Hepatic stellate cell (primary cell): ENCODE measurements at regions not wholly inside any gene's neighbourhood (a gene's known extent, or its start where the extent isn't known, plus 50 kb on each side); places are given as distances from the start of the nearest gene placed in this dataset.
"Not testable (repeated sequence)": the region's sequence is repeated elsewhere in the genome, so short reads cannot be mapped to it uniquely, and the experiment has no call there.

ENCODE experiments used
- DNase-seq: peaks from one replicate; pipeline ENCODE4 v3.0.0; 2011; ENCODE audit warnings: low spot score

DNA sequence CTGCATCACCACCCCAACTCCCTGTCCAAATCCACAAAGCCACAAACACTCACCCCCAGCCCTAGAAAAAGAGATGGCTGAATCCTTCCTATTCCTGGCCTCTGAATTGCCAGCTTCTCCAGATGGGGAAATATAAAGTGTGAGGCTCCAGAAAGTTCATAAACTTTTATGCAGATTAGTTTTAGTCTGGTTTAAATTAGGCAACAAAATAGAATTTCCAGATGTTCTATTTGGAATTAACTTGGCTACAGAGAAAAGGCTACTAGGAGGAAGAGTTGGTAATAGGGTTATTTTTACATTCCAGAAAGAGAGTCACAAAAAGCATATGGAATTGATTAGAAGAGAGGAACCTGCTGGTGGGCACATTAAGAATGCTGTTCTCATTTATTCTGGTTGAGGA lies 56.0 kb downstream of the EN1 start:
- DNase-seq: no peak

DNA sequence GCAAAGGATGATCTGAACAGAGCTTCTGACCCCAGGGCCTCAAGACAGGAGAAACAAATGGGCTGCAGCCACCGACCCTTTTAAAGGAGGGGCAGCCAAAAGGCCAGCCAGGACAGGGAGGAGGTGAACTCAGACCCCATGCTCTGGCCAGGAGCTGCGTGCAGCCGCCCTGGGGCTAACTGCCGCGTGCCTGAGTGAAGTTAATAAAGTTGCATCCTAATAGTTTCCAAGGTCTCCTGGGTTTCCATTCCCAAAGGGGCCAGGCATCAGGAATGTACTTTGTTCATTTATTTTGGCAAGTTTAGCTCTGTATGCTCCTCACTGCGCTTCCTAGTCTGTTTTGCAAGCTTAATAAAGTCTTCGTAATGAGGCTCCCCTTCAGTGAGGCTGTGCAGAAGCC lies 60.7 kb downstream of the EN1 start:
- no peak for DNase-seq

DNA sequence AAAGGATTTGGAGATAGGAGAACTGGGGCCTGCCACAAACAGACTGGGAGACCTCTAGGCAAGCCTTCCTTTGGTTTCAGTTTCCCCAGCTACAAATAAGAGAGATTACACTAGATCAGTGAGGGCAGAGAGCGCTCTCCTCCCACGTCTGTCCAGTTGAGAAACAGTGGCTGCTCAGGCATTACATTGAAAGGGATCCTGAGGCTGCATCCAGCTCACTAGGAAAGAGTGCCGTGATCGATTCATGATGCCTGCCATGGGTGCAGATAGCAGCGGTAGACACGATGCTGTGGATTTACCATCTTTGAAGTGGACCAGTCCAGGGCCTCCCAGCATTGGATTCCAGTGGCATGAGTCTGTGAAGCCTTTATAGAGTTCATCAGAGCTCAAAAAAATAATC lies 62.6 kb downstream of the EN1 start:
- no peak for DNase-seq

DNA sequence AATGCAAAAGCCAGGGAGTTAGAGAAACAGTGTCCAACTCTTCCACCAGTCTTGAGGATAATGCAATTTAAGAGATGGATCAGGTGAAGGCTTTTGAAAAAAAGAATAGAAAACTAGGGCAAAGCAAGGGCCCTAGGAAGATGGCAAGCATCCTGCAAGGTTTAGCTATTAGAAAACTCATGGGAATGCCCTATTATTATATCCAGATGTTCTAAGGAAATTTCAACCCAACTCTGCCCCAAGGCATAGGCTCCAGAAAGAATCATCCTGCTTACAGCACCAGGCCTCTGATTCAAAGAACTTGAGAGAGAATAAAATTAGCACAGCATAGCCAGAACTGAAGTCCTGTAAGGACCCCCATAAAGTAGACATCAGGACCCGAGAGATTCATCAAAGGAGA lies 68.1 kb downstream of the EN1 start:
- DNase-seq: no peak

DNA sequence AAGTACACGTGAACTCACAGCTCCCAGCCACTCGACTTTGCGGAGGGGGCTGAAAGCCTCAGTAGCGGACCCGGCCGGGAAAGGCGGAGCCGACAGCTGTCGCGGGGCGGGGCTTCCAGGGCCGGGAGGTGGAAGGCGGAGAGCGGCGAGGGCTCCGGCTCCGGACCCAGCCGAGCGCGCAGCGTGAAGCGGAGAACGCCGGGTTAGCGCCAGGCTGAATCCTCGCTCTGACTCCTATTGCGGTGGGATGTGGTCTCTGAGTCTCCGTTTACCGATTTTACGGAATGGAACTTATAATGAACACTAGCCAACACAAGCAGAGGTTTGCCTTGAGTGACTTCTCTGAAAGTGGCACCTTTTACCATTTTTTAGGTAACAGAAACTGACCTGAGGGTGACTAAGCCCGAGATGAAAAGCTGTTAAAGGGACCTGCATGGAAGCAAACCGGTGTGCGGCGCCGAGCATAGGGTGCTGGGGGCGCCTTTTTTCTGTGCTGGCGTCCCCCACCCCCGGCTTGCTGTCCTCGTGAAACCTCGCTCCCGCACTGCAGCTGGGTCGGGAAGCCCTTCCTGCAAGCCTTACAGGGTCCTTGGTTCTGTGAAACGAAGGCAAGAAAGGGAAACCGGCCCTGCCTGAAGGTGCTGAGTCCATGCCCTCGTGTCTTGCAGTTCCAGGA lies 72.9 kb downstream of the EN1 start:
- peak; percentile 35 for DNase-seq

DNA sequence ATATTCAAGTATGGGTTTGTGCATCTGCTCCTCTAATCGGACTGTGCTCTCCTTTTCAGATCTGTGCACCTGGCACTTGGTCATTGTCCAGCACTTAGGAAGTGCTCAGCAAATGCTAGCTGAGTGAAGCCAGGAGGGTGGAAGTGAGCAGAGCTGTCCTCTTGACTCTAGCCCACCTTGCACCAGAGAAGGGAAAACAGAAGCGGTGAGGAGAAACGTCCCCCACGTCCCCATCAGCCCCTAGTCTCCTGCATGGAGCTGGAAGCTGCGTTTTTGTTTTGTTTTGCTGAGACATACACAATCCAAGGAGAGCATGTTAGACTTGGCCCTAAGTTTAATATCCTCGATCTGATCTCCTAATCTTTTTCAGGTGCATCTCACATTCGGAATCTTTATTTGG lies 73.6 kb downstream of the EN1 start:
- DNase-seq: no peak

DNA sequence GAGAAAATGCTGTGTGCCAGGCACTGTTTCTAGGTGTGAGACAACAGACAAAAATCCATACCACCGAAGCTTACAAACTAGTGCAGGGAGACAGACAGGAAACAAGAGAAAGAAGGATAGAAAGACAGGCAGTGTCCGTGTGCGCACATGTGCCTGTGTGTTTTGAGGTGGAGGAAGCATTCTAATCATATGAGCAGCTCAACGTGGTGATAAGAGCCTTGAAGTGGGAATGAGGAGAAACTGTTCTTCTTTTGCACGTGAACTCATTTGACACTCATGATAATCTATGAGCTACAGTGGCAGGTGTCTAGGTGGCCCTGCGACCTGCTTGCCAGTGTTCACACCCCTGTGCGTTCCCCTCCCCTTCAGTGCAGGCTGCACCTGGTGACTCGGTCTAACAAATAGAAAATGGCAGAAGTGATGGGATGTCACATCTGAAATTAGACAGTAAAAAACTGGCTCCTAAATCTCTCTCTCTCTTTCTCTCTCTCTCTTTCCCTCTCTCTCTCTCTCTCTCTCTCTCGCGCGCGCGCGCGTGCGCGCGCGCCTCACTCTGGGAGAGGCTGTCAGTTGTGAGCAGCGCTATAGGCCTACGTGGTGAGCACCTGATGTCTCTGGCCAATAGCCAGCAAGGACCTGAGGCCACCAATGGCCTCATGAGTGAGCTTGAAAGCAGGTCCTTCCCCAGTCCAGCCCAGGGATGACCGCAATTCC lies 74.8 kb downstream of the EN1 start:
- no peak for DNase-seq

DNA sequence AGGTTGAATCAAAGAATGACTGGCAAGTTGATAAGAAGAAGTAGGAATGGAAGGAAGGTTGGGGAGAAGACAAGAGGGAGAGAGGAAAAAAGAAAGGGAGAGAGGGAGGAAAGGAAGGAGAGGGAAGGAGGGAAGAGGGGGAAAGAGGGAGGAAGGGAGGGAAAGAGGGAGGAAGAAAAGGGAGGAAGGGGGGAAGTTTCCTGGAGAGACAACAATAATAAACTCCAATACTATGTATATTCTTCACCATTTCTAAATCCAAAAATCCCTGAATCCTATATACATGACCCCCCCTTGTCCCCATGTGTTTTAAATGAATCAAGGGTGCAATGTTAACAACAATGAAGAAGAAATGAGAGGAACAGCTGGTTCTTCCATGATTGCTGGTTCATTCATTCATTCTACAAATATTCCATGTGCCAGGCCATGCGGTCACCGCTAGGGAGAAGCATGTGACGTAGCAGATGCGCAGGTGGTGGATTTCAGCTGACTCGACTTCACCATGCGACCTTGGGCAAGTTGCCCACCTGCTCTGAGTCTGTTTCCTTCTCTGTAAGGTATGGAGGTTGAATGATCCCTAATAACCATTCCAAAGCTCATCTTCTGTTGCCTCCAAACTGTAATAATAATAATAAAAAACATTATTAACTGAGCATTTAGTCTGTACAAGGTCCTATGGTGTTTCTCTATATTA lies 77.6 kb downstream of the EN1 start:
- no peak for DNase-seq

DNA sequence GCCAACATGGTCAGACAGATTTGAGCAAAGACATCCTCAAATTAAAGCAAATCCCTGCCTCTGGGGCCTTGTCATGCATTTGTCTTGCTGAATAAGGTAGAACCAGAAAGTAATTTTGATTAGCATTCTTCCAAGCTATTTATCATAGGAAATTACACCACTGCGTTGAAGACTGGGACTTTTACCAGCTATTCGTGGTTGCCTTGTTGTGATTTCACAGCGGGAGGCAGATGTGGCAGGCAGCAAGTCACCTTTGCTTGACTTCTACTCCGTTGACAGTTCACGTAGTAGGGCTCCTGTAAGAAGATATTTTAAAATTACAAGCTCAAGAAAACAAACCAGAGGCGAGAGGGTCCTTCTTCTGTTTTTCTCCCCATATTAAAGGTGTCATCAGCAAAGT lies 80.6 kb downstream of the EN1 start:
- no peak for DNase-seq

DNA sequence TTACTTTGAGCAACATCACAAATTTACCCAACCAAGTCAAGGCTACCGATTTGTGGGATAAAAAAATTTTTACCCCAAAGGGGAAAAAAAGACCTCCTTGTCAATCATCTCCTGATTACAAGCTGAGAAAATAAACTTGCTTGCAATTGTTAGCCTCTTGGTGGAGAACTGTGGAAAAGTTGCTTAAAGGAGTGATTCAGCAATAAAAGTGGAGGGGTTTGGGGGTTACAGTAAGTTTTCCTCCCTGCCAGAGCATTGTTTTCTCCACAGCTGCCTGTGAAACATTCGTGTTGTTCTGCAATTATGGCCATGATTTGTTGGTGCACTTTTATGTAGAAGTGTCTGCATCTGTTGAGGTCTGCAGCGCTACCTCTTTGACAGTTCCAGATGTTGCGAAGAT lies 82.6 kb downstream of the EN1 start:
- DNase-seq: no peak

DNA sequence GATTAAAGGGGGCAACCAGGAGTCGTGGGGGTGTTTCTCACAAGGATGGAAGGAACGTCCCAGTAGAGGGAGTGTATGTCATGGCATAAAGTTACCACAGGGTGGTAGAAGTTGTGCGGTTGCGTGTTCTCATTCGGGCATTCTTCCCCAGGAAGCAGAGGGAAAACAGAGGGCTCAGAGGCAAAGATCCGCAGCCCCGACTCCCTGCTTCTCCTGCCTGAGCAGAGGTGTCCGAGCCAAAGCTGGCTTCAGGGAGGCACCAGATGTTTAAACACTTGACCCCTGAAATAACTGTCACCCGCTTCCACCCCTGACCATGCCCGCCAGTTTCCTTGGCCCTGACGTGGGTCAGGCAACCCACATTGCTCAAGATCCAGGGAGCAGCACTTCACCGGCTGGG lies 83.7 kb downstream of the EN1 start:
- DNase-seq: peak; percentile 22

DNA sequence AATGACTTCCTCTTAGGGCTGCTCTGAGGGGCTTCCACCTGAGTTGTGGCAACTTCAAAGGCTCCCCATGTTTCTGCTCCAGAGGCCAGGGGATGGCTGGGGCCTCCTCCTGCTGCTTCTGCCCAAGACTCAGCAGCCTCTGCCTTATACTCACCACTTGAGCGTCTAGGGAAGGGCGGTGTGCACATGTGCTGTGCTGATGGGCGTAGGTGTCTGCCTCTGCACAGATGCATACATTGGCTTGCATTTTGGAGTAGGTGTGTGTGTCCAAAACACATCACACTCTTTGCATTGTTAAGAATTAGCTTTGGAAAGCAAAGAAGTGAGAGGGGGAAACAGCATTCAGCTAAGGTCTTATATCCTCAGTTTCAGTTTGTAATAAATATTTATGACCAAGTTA lies 85.2 kb downstream of the EN1 start:
- no peak for DNase-seq

DNA sequence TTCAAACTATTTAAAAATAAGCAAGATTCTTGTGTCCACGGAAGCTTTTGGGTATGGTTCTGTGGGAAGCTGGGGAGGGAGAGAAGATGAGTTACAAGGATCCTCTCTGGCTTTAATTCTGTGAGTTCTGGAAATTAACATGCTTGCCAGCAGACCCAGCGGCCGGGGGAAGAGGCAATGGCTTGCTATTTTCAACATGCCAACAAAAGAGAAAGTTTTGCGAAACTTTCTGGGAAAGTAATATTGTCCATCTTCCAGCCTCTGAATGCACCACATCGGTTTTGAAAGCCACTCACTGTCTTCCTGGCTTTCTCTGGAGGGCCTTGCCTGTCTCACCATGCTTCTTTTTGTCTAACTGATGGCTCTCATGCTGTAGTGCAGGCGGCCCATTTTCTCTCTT lies 85.7 kb downstream of the EN1 start:
- no peak for DNase-seq

DNA sequence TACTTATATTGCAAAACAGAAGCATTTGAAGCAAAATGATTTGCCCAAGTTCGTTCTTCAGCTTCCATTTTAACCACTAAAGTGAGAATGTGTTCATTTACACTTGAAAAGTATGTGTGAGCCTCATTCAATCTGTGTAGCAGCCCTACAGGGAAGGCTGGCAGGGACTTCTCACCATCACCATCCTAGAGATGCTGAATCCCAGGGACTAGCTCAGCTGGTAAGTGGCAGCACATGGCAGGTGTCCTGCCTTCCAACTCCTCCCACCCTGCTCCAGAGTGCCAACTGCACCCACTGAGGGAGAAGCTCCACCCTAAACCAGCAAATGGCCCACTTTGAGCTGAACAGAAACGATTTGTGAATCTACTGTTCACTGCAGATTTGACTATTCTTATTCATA lies 91.5 kb downstream of the EN1 start:
- no peak for DNase-seq

DNA sequence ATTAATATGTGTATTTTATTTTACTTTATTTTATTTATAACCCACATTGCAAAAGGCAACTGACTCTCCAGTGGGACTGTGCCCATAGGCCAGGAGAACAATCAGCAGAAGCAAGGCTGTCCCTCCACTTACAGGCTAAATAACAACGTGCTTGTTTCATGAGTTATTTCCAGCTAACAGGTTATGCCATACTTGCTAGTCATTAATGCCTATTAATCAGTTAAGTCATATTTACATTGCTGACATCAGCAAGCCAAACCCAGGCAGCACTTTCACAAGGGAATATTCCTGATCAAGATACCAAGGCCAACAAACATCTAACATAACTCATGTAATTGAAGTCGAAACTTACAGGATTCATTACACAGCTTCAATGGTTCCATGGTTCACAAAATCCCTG lies 92.1 kb downstream of the EN1 start:
- DNase-seq: no peak

DNA sequence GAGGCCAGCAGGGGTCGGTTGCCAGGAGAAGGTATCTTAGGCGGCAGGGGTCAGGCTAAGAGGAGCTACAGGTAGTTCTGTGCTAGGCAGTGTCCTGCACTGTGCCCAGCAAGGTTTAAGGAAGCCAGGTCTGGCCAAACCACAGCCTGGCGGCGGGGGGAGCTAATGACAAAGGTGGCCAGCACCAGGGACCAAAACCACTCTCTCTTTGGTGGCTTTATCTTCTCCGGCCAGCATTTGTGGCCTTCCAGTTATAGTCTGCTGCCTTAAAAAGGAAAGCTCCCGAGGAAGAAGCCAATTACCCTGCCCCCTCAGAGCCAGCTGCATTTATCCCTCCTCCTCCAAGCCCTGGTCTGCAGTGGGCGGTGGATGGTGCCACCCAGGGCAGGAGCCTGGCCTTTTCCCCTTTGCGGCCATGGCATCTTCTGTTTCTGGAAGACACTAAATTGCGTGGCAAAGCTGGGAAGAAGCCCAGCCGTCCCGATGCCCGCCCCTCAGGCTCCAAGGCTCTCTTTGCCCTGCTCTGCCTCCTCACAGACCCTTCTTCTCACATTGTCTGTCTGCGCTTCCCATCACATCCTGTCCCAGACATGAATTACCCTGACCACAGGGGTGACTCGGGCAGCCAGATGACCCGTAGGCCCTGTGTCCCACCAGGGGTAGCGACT lies 94.6 kb downstream of the EN1 start:
- no peak for DNase-seq

DNA sequence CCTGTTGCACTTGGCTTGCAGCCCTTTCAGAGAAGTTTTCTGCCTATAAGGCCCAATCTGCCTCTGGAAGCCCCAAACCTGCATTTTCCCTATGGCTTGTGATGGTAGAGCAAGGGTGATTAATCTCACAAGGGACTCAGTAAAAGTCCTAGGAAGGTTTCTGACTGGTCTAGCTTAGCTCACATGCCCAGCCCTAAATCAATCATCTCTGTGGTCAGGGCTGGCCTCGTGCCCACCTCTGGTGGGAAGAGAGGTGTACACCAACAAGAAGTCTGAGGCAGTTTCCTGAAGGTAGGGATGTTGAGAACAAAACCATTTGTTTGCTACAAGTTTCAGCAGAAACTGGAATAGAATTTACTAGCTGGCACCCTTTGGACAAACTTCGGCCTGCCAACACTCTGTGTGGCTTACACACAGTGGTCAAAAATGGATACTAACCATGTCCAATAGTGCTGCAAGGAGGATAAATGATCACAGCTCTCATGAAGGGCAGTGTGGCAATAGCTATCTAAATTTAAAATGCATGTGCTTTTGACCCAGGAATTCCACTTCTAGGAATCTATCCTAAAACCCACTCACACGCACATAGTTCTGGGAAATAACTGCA lies 96.4 kb downstream of the EN1 start:
- no peak for DNase-seq

DNA sequence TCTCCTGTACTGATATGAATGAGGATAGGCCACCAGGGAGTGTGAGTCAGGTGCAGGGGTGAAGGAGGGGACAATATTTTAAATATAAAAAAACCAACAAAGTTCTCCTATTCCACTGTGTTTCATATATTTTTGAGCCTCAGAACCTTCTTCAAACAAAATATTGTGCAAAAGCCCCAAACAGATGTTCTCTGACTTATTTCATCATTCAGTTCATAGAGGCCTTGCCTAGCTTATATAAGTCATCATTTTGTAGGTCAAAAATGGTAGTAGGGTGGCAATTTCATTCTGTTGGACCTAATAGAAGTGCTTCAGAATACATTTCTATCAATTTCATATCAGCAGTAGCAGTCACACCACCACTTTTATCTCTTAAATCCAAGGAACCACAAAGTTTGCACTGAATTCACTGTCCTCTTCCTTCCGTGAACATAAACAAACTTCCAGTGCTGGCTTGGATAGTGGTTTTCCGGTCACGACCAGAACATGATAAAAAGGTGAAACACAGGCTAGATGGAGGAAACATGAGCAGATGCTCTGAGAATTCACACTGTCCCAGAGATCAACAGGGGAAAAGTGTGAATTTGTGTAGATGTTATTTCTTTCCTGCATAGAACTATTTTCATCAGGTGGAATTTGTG lies 99.1 kb downstream of the EN1 start:
- no peak for DNase-seq

DNA sequence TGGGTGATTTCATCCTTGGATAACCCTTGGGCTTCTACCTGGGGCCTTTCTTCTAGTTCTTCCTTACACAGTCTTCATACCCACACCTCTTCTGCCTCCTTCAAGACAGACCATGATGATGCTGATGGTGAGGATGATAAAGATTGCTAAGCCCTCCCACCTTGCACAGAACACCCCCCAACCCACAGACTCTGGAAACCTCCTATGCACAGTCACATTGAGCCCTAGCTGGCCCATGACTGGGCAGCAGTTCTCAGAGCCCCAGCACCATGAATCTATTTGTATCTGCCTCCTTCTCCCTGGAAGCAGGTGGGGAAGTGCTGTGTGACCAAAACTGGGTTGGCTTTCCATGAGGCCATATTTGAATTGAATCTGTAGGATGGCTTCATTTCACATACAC lies 99.8 kb downstream of the EN1 start:
- DNase-seq: no peak

DNA sequence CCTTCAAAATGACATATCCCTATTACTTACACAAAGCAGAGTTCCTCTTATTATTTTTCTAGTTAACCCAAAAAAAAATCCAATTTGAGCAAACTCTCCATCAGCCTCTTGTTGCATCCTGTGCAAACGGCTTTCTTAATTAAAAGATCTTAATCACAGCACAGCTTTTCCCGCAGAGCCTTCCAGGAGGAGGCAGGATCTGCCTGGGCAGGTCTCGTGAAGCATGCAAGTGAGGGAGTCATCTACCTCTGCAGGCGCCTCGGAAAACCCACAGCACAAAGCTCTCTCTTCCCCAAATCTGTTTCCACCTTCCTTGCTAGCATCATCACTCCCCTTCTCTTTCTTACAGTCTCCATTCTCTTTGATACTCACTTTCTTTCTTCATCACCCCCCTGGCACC lies 100.4 kb downstream of the EN1 start:
- DNase-seq: no peak

DNA sequence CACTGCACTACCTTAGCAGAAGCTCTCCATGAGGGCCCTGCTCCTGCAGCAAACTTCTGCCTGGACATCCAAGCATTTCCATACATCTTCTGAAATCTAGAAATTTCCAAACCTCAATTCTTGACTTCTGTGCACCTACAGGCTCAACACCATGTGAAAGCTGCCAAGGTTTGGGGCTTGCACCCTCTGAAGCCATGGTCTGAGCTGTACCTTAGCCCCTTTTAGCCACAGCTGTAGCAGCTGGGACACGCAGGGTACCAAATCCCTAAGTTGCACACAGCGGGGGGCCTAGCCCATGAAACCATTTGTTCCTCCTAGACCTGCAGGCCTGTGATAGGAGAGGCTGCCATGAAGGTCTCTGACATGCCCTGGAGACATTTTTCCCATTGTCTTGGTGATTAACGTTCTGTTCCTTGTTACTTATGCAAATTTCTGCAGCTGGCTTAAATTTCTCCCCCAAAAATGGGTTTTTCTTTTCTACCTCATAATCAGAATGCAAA lies 102.7 kb downstream of the EN1 start:
- DNase-seq: not testable (repeated sequence)
